Heart right ventricle (tissue), 16 donors: ENCODE measurements at regions not wholly inside any gene's neighbourhood (a gene's known extent, or its start where the extent isn't known, plus 50 kb on each side); places are given as distances from the start of the nearest gene placed in this dataset.
A peak's percentile ranks its signal among the peaks of the same experiment; 100 is the strongest.

Experiments used
- ATAC-seq, 8 donors: fragments of 200-7000 bp; cut with Tn5 transposase; one replicate each; pipeline ENCODE4 v1.9.1; 2020; ENCODE audit warnings: mild to moderate bottlenecking in 8 of 8, moderate library complexity in 8 of 8, moderate number of reproducible peaks in 1 of 8
- DNase-seq, 2 donors: peaks; one replicate each; pipeline ENCODE4 v3.0.0-alpha.2; 2020
- H3K27ac ChIP-seq, 10 donors: fragments of 200-600 bp; sonication (generic) in 2 of 10; one replicate each; pipeline versions ENCODE4 v1.5.0 to v1.8.0; 2020 to 2022; ENCODE audit warnings: mild to moderate bottlenecking in 3 of 10
- H3K27me3 ChIP-seq, 7 donors: fragments of 200-600 bp; one replicate each; pipeline ENCODE4 v1.8.0; 2021 to 2022; ENCODE audit warnings: mild to moderate bottlenecking in 2 of 7
- H3K36me3 ChIP-seq, 9 donors: fragments of 200-600 bp; sonication (generic) in 1 of 9; one replicate each; pipeline versions ENCODE4 v1.5.0 to v1.8.0; 2020 to 2022; ENCODE audit warnings: mild to moderate bottlenecking in 2 of 9
- H3K4me1 ChIP-seq, 9 donors: fragments of 200-600 bp; sonication (generic) in 1 of 9; one replicate each; pipeline versions ENCODE4 v1.5.0 to v1.8.0; 2020 to 2022; ENCODE audit warnings: mild to moderate bottlenecking in 4 of 9
- H3K4me3 ChIP-seq, 10 donors: fragments of 200-600 bp; sonication (generic) in 2 of 10; one replicate each; pipeline versions ENCODE4 v1.5.0 to v1.8.0; 2020 to 2022; ENCODE audit warnings: mild to moderate bottlenecking in 7 of 10, moderate library complexity in 2 of 10
- H3K9me3 ChIP-seq, 11 donors: fragments of 200-600 bp in 10 of 11; sonication (generic) in 2 of 11; one replicate each; pipeline versions ENCODE4 v1.5.0 to v1.8.0; 2013 to 2022; ENCODE audit warnings: mild to moderate bottlenecking in 2 of 11, control low read depth in 1 of 11, moderate library complexity in 1 of 11
- WGBS, 2 donors: extraction: QIAGEN DNeasy Blood & Tissue Kit; methylation state at CpG; one replicate each; pipeline ENCODE4 v1.1.7; 2013; ENCODE audit warnings: inconsistent platforms in 1 of 2; 5-methylcytosine and 5-hydroxymethylcytosine counted together
- intact Hi-C, 10 donors: fragments of 100-400 bp; cut with DNase I; formaldehyde crosslinking; loops; one replicate each; pipeline versions ENCODE4 v1.11.1 to v1.14.2; 2022
- TF ChIP-seq, protein P1 (sequence below), 9 donors: fragments of 200-600 bp; sonication (generic) in 2 of 9; IDR thresholded peaks; one replicate each; pipeline versions ENCODE4 v1.5.0 to v1.8.0; 2021 to 2022; ENCODE audit warnings: antibody characterized with exemption in 9 of 9, mild to moderate bottlenecking in 5 of 9, moderate library complexity in 1 of 9
- donor health status: Arrhythmogenic right ventricular cardiomyopathy.
- donor health status: ischemic (EF 13 %, LVEDD 7.1; RV severe dilation, severe dysfunction).
- donor health status: healthy with polysubstance abuse.
- donor health status: DM: no; HTN: yes; CAD: no.
- donor health status: DM: no; HTN: no; CAD: no.
- donor health status: ischemic (EF 25% LVEDD 6.9; RV normal size, moderate dysfunction).
- donor health status: ischemic (EF 25% LVEDD 5.7; RV mildly dilated, moderate dysfunction).
- donor health status: healthy.
- donor health status: DM: yes; HTN: yes; CAD: no.
- donor health status: Ischemic cardiomyopathy.
- donor health status: ischemic (EF 35%, LVEDD 5.7; RV mildly dilated, moderate dysfunction).
- donor health status: nonischemic (EF 11% LVEDD 7.7; RV severe dilation, severe dysfunction).
- donor health status: DM: yes; HTN: yes; CAD: no.
- donor health status: PGD.
- donor health status: ischemic (EF 29% LVEDD 5.4; RV normal size, mild dysfunction).
- donor health status: nonischemic (EF 23%, LVEDD 6.1; RV moderate dilation, normal function).

GRCh38 chr9:13705373-13705772, 425.9 kb upstream of the MPDZ start:
- ATAC-seq (peak; percentile 64 to 83 (median 68)), DNase-seq (no peak)
- 62 to 67% methylated on average over 3 of the region's 3 CpGs for WGBS, 2 donors
- intact Hi-C loops, result loop anchor here in 1 of 10 donors (5.0 kb wide), 1 partner anchor 157 kb away; no protein-coding TSS in a partner anchor
- Histone ChIP-seq H3K36me3 (no peaks in the 10 kb centered on the region), H3K4me1 (peaks cover 0 to 29% (median 18%) of the 10 kb centered on the region in 9 donors), H3K9me3 (peaks cover 0 to 12% (median 0%) of the 10 kb centered on the region in 11 donors), H3K27me3 (no peaks in the 10 kb centered on the region), H3K27ac (peak overlapping the region in 8 of 10 donors; percentile 13 to 61 (median 42)), H3K4me3 (no peak overlapping the region)
- TF ChIP-seq, protein P1, sequence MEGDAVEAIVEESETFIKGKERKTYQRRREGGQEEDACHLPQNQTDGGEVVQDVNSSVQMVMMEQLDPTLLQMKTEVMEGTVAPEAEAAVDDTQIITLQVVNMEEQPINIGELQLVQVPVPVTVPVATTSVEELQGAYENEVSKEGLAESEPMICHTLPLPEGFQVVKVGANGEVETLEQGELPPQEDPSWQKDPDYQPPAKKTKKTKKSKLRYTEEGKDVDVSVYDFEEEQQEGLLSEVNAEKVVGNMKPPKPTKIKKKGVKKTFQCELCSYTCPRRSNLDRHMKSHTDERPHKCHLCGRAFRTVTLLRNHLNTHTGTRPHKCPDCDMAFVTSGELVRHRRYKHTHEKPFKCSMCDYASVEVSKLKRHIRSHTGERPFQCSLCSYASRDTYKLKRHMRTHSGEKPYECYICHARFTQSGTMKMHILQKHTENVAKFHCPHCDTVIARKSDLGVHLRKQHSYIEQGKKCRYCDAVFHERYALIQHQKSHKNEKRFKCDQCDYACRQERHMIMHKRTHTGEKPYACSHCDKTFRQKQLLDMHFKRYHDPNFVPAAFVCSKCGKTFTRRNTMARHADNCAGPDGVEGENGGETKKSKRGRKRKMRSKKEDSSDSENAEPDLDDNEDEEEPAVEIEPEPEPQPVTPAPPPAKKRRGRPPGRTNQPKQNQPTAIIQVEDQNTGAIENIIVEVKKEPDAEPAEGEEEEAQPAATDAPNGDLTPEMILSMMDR (IDR thresholded peaks at IDR 0.05), result no peak

DNA sequence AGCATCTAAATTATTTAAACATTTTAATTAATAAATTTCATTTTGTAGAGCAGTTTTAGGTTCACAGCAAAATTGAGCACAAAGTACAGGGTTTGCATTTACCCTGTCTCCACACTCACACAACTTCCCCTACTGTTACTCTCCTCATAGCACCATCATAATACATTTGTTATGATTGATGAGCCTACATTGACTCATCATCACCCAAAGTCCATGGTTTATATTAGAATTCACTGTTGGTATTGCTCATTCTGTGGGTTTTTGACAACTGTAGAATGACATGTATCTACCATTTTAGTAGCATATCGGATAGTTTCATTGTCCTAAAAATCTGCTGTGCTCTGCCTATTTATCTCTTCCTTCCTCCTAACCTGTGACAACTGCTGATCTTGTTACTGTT, 411.1 kb upstream of the MPDZ start:
- ATAC-seq, result no peak
- TF ChIP-seq, protein P1 (IDR thresholded peaks at IDR 0.05), result no peak
- DNase-seq, result no peak
- no peaks in the 10 kb centered on the region for H3K36me3 ChIP-seq
- no peaks in the 10 kb centered on the region for H3K27me3 ChIP-seq
- H3K27ac ChIP-seq, result no peak overlapping the region
- H3K4me3 ChIP-seq, result no peak overlapping the region
- peaks cover 0 to 34% (median 3%) of the 10 kb centered on the region in 11 donors for H3K9me3 ChIP-seq
- H3K4me1 ChIP-seq, result peaks cover 0 to 19% (median 7%) of the 10 kb centered on the region in 9 donors
- 97% methylated on average over 1 of the region's 1 CpG for WGBS, 2 donors
- intact Hi-C loops, result loop anchor here in 2 of 10 donors (10.0 kb wide), 2 partner anchors 236 to 266 kb away; no protein-coding TSS in a partner anchor

DNA sequence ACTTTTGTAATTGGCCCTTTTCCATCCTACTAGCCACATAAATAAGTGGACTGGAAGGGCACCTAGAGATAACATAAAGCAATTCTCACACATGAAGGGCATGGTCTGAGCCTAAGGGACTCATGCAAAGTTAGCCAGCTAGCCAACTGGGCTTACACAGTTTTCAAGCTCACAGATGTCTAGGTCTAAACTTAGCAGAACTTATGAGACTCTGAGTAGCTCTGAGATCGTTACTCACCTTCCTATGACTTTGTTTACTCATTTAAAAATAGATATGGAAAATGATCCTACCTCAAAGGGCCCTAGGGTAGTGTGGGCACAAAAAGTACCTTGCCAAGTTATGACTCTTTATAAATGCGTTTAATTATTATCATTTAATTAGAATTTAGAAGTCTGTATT, 410.4 kb upstream of the MPDZ start:
- H3K27ac ChIP-seq, result no peak overlapping the region
- peaks cover 0 to 27% (median 0%) of the 10 kb centered on the region in 11 donors for H3K9me3 ChIP-seq
- H3K36me3 ChIP-seq, result no peaks in the 10 kb centered on the region
- H3K27me3 ChIP-seq, result no peaks in the 10 kb centered on the region
- no peak overlapping the region for H3K4me3 ChIP-seq
- no peak for DNase-seq
- ATAC-seq, result peak in 1 of 8 donors; percentile 14
- intact Hi-C loops, result loop anchor here (5.0 to 10.0 kb wide), 7 partner anchors 235 to 665 kb away; no protein-coding TSS in a partner anchor
- TF ChIP-seq, protein P1 (IDR thresholded peaks at IDR 0.05), result no peak
- H3K4me1 ChIP-seq, result peaks cover 0 to 26% (median 8%) of the 10 kb centered on the region in 9 donors
- WGBS, 2 donors, result 70 to 77% methylated on average over 2 of the region's 2 CpGs

DNA sequence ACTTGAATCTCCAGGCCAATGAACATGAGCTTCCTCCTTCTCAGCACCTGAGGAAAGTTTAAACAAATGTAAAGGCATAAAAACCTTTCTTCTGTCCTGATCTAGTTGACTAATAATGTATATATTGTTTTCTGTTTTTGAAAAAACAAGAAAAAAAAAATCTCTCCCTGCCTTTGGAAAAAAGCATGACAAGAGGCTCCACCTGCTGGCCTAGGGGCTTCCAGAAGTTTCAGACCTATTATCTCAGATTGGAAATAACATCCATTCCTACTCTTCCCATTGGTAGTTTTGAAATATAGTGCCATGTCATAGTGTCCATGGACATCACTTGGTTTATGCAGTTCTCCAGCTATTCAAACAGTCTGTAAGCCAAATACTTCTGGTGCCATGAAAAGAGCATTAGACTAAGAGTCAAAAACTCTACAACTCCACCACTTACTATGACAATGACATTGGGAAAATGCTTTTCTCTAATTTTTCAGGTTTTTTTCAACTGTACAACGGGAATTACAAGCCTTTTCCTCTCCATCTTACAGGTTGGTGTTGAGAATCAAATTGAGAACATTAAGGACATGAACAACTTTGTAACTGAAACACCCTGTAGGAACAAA, 409.6 kb upstream of the MPDZ start:
- WGBS, 2 donors, result 83 to 94% methylated on average over 1 of the region's 1 CpG
- TF ChIP-seq, protein P1 (IDR thresholded peaks at IDR 0.05), result peak; percentile 17 to 72 (median 54)
- no peaks in the 10 kb centered on the region for H3K27me3 ChIP-seq
- peaks cover 0 to 24% (median 0%) of the 10 kb centered on the region in 11 donors for H3K9me3 ChIP-seq
- DNase-seq (peak in 1 of 2 donors; percentile 19), ATAC-seq (peak in 3 of 8 donors; percentile 33 to 38 (median 34))
- no peak overlapping the region for H3K4me3 ChIP-seq
- peaks cover 0 to 33% (median 13%) of the 10 kb centered on the region in 9 donors for H3K4me1 ChIP-seq
- peak overlapping the region in 4 of 10 donors; percentile 1 to 54 (median 30) for H3K27ac ChIP-seq
- H3K36me3 ChIP-seq, result no peaks in the 10 kb centered on the region
- intact Hi-C loops, result loop anchor here in 8 of 10 donors (5.0 to 10.0 kb wide), 7 partner anchors 234 to 666 kb away; no protein-coding TSS in a partner anchor
